ENCODE measurements at regions not wholly inside any gene's neighbourhood (a gene's known extent, or its start where the extent isn't known, plus 50 kb on each side); places are given as distances from the start of the nearest gene placed in this dataset.

DNA sequence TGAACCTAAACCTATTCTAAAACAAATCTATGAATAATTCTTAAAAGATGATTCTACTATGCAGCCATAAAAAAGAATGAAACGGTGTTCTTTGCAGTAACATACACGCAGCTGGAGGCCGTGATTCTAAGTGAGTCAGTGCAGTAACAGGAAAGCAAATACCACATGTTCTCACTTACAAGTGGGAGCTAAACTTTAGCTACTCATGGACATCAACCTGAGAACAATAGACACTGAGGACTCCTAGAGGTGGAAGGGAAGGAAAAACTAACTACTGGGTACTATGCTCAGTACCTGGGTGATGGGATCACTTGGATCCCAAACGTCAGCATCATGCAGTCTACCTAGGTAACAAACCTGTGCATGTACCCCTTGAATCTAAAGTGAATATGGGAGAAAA, 575.0 kb upstream of the MGMT start:
- H3K9ac ChIP-seq (ENCODE audit: insufficient read depth in 1 of 2, low read length in 2 of 2), result no peak overlapping the region
- H3K4me1 ChIP-seq (ENCODE audit: control insufficient read depth in 5 of 5, insufficient read depth in 5 of 5, low read length in 5 of 5), result peaks cover 0 to 5% (median 0%) of the 10 kb centered on the region in 5 donors
- DNase-seq (no peak), ATAC-seq (ENCODE audit: insufficient read depth, low FRiP score) (no peak)
- H3K27ac ChIP-seq (ENCODE audit: low read depth in 1 of 2, low read length in 1 of 2), result no peak overlapping the region
- no peaks in the 10 kb centered on the region for H3K36me3 ChIP-seq (ENCODE audit: control insufficient read depth in 4 of 4, insufficient read depth in 4 of 4, low read length in 4 of 4)
- H3K9me3 ChIP-seq (ENCODE audit: control insufficient read depth in 4 of 4, insufficient read depth in 3 of 4, low read length in 3 of 4), result peaks cover 0 to 7% (median 0%) of the 10 kb centered on the region in 4 donors
- WGBS, 2 donors, result 83 to 92% methylated on average over 4 of the region's 4 CpGs
- TF ChIP-seq CTCF (IDR thresholded peaks at IDR 0.05; ENCODE audit: control extremely low read depth, extremely low read depth), result no peak
- peaks cover 0 to 3% (median 0%) of the 10 kb centered on the region in 3 donors for H3K27me3 ChIP-seq (ENCODE audit: control insufficient read depth in 3 of 3, insufficient read depth in 3 of 3, low read length in 2 of 3)
- no peak overlapping the region for H3K4me3 ChIP-seq

DNA sequence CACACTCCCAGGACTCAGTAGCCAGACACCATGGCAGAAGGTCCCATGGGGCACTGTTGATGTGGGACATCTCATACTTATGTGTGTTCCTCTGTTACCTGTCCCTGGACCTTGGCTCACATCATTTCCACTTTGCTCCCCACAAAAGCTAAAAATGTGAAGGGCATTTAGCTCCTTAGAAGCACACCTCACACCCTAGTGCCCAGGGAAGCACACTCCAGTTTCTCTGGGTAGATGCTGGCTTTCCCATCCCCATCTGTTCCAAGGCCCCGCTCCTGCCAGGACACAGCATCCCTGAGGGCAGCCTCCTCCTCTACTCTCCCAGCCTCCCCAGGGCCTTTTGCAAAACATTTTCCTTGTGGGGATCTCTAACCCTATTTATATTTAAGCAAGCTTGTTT, 572.4 kb upstream of the MGMT start:
- DNase-seq (no peak), ATAC-seq (ENCODE audit: insufficient read depth, low FRiP score) (no peak)
- TF ChIP-seq CTCF (IDR thresholded peaks at IDR 0.05; ENCODE audit: control extremely low read depth, extremely low read depth), result no peak
- Histone ChIP-seq H3K4me3 (no peak overlapping the region), H3K27me3 (ENCODE audit: control insufficient read depth in 3 of 3, insufficient read depth in 3 of 3, low read length in 2 of 3) (peaks cover 0 to 3% (median 3%) of the 10 kb centered on the region in 3 donors), H3K9me3 (ENCODE audit: control insufficient read depth in 4 of 4, insufficient read depth in 3 of 4, low read length in 3 of 4) (peaks cover 0 to 4% (median 0%) of the 10 kb centered on the region in 4 donors), H3K27ac (ENCODE audit: low read depth in 1 of 2, low read length in 1 of 2) (no peak overlapping the region), H3K9ac (ENCODE audit: insufficient read depth in 1 of 2, low read length in 2 of 2) (no peak overlapping the region), H3K36me3 (ENCODE audit: control insufficient read depth in 4 of 4, insufficient read depth in 4 of 4, low read length in 4 of 4) (no peaks in the 10 kb centered on the region), H3K4me1 (ENCODE audit: control insufficient read depth in 5 of 5, insufficient read depth in 5 of 5, low read length in 5 of 5) (peaks cover 0 to 8% (median 0%) of the 10 kb centered on the region in 5 donors)
- WGBS, 2 donors, result 93 to 95% methylated on average over 1 of the region's 1 CpG

GRCh38 chr10:128895473-128895872, 571.6 kb upstream of the MGMT start:
- H3K27ac ChIP-seq (ENCODE audit: low read depth in 1 of 2, low read length in 1 of 2), result no peak overlapping the region
- H3K27me3 ChIP-seq (ENCODE audit: control insufficient read depth in 3 of 3, insufficient read depth in 3 of 3, low read length in 2 of 3), result peaks cover 0 to 3% (median 3%) of the 10 kb centered on the region in 3 donors
- ATAC-seq (ENCODE audit: insufficient read depth, low FRiP score) (no peak), DNase-seq (no peak)
- H3K36me3 ChIP-seq (ENCODE audit: control insufficient read depth in 4 of 4, insufficient read depth in 4 of 4, low read length in 4 of 4), result no peaks in the 10 kb centered on the region
- peaks cover 0 to 8% (median 0%) of the 10 kb centered on the region in 5 donors for H3K4me1 ChIP-seq (ENCODE audit: control insufficient read depth in 5 of 5, insufficient read depth in 5 of 5, low read length in 5 of 5)
- H3K9me3 ChIP-seq (ENCODE audit: control insufficient read depth in 4 of 4, insufficient read depth in 3 of 4, low read length in 3 of 4), result peaks cover 0 to 4% (median 0%) of the 10 kb centered on the region in 4 donors
- H3K9ac ChIP-seq (ENCODE audit: insufficient read depth in 1 of 2, low read length in 2 of 2), result no peak overlapping the region
- no peak for TF ChIP-seq CTCF (IDR thresholded peaks at IDR 0.05; ENCODE audit: control extremely low read depth, extremely low read depth)
- H3K4me3 ChIP-seq, result no peak overlapping the region

Measured in lung (tissue), 11 donors.